H1 (cell line): ENCODE measurements at regions not wholly inside any gene's neighbourhood (a gene's known extent, or its start where the extent isn't known, plus 50 kb on each side); places are given as distances from the start of the nearest gene placed in this dataset.

ENCODE experiments used
- CTCF ChIA-PET: fragments of 300-600 bp; sonication (Branson Sonifier 250); formaldehyde crosslinking; loops from one replicate; lab custom pipeline; 2021; ENCODE audit not compliant: partially characterized antibody; lab: Charles Lee
- POLR2A ChIA-PET: fragments of 300-600 bp; sonication (Branson Sonifier 250); formaldehyde crosslinking; loops from one replicate; lab custom pipeline; 2021; ENCODE audit warnings: inconsistent platforms; ENCODE audit not compliant: partially characterized antibody; lab: Charles Lee
- DNase-seq, 2 experiments: peaks; one replicate each; pipeline versions ENCODE4 v3.0.0 to v3.0.0-alpha.2; 2010 to 2022; ENCODE audit warnings: low spot score in 2 of 2, low read depth in 1 of 2, mixed read lengths in 1 of 2
- FAIRE-seq: peaks from 2 replicates; lab custom pipeline; 2011; peaks lifted over from hg19 to GRCh38; lab: Jason Lieb, UNC
- H2AFZ ChIP-seq: 2 replicates; pipeline ENCODE4 v1.8.1; 2012; ENCODE audit warnings: low read length, inconsistent platforms
- H2AK5ac ChIP-seq: 2 replicates; pipeline ENCODE4 v1.6.1; 2013; ENCODE audit warnings: low read depth, low read length
- H2BK120ac ChIP-seq: replicated peaks from 2 replicates; pipeline ENCODE3; 2013; ENCODE audit warnings: low read depth, low read length, inconsistent platforms
- H2BK12ac ChIP-seq: 2 replicates; pipeline ENCODE4 v1.6.1; 2013; ENCODE audit warnings: low read depth, low read length
- H2BK15ac ChIP-seq: 2 replicates; pipeline ENCODE4 v1.6.1; 2013; ENCODE audit warnings: low read length
- H2BK20ac ChIP-seq: 2 replicates; pipeline ENCODE4 v1.6.1; 2013; ENCODE audit warnings: low read length
- H2BK5ac ChIP-seq: 2 replicates; pipeline ENCODE4 v1.6.1; 2013; ENCODE audit warnings: low read depth, low read length
- H3K14ac ChIP-seq: 2 replicates; pipeline ENCODE4 v1.6.1; 2013; ENCODE audit warnings: inconsistent platforms; ENCODE audit not compliant: insufficient read length
- H3K18ac ChIP-seq: 2 replicates; pipeline ENCODE4 v1.6.1; 2013; ENCODE audit warnings: low read length; ENCODE audit errors: extremely low read depth
- H3K23ac ChIP-seq: 2 replicates; pipeline ENCODE4 v1.6.1; 2013; ENCODE audit warnings: inconsistent platforms; ENCODE audit not compliant: insufficient read length
- H3K23me2 ChIP-seq: 2 replicates; pipeline ENCODE4 v1.6.1; 2013; ENCODE audit warnings: low read depth, low read length
- H3K27ac ChIP-seq: 2 replicates; pipeline ENCODE4 v1.6.1; 2011; ENCODE audit warnings: low read depth, low read length, inconsistent platforms
- H3K27me3 ChIP-seq, 4 experiments: replicated peaks in 1 of 4; 1 replicate in 1 of 4; 2 replicates in 3 of 4; pipeline versions ENCODE4 v1.6.1 to v1.8.1; 2011 to 2013; ENCODE audit warnings: low read length in 3 of 4, mild to moderate bottlenecking in 3 of 4, inconsistent platforms in 2 of 4, mixed read lengths in 2 of 4, moderate library complexity in 1 of 4; ENCODE audit not compliant: control insufficient read depth in 3 of 4, insufficient read depth in 3 of 4; ENCODE audit errors: extremely low read depth in 1 of 4
- H3K36me3 ChIP-seq, 4 experiments: 2 replicates each; pipeline versions ENCODE4 v1.6.1 to v1.8.1; 2011 to 2013; ENCODE audit warnings: mild to moderate bottlenecking in 4 of 4, low read length in 3 of 4, moderate library complexity in 2 of 4, control low read depth in 1 of 4, inconsistent platforms in 1 of 4; ENCODE audit not compliant: insufficient read depth in 4 of 4, control insufficient read depth in 2 of 4
- H3K4ac ChIP-seq: replicated peaks from 2 replicates; pipeline ENCODE3; 2013; ENCODE audit warnings: low read length, low read depth, mixed read lengths, inconsistent platforms; ENCODE audit not compliant: insufficient read length
- H3K4me1 ChIP-seq, 4 experiments: replicated peaks in 1 of 4; 1 replicate in 1 of 4; 2 replicates in 3 of 4; pipeline versions ENCODE4 v1.6.1 to v1.8.1; 2011 to 2013; ENCODE audit warnings: low read length in 3 of 4, inconsistent platforms in 2 of 4, mixed read lengths in 1 of 4; ENCODE audit not compliant: insufficient read depth in 4 of 4, control insufficient read depth in 3 of 4
- H3K4me2 ChIP-seq, 2 experiments: 2 replicates each; pipeline versions ENCODE4 v1.6.1 to v1.8.1; 2011 to 2013; ENCODE audit warnings: low read depth in 2 of 2, low read length in 2 of 2, control low read depth in 1 of 2, inconsistent platforms in 1 of 2, mild to moderate bottlenecking in 1 of 2; ENCODE audit not compliant: insufficient read depth in 1 of 2
- H3K4me3 ChIP-seq, 4 experiments: fragments of 200-600, 300-600 bp in 1 of 4; sonication (generic), shearing (Covaris generic), sonication (Bioruptor Twin) in 1 of 4; 2 replicates each; pipeline versions ENCODE4 v1.5.1 to v1.8.1; 2011 to 2016; ENCODE audit warnings: low read length in 4 of 4, low read depth in 3 of 4, control low read depth in 2 of 4, inconsistent platforms in 2 of 4, mild to moderate bottlenecking in 2 of 4, mixed read lengths in 1 of 4, moderate library complexity in 1 of 4; ENCODE audit not compliant: insufficient read depth in 2 of 4; ENCODE audit errors: extremely low read depth in 1 of 4
- H3K56ac ChIP-seq: replicated peaks from 2 replicates; pipeline ENCODE3; 2013; ENCODE audit warnings: low read depth, mild to moderate bottlenecking, mixed read lengths, low read length, inconsistent platforms; ENCODE audit not compliant: insufficient read length
- H3K79me1 ChIP-seq: 2 replicates; pipeline ENCODE4 v1.6.1; 2013; ENCODE audit warnings: low read depth, low read length, control low read depth
- H3K79me2 ChIP-seq, 2 experiments: 2 replicates each; pipeline versions ENCODE4 v1.6.1 to v1.8.1; 2012 to 2013; ENCODE audit warnings: low read length in 2 of 2, mild to moderate bottlenecking in 2 of 2, inconsistent platforms in 1 of 2; ENCODE audit not compliant: insufficient read depth in 2 of 2, control insufficient read depth in 1 of 2
- H3K9ac ChIP-seq, 4 experiments: replicated peaks in 1 of 4; 1 replicate in 1 of 4; 2 replicates in 3 of 4; pipeline versions ENCODE4 v1.6.1 to v1.8.1; 2011 to 2013; ENCODE audit warnings: low read depth in 3 of 4, low read length in 3 of 4, control low read depth in 2 of 4, mild to moderate bottlenecking in 2 of 4, moderate library complexity in 2 of 4, inconsistent platforms in 1 of 4; ENCODE audit errors: extremely low read depth in 1 of 4
- H3K9me3 ChIP-seq, 2 experiments: 2 replicates each; pipeline versions ENCODE4 v1.6.1 to v1.8.1; 2012 to 2013; ENCODE audit warnings: mild to moderate bottlenecking in 2 of 2, moderate library complexity in 2 of 2, control low read depth in 1 of 2, inconsistent platforms in 1 of 2, low read depth in 1 of 2, low read length in 1 of 2, mixed read lengths in 1 of 2; ENCODE audit not compliant: insufficient read depth in 2 of 2
- H4K20me1 ChIP-seq, 2 experiments: replicated peaks in 1 of 2; 2 replicates each; pipeline versions ENCODE3 to v1.8.1; 2011 to 2013; ENCODE audit warnings: inconsistent platforms in 2 of 2, low read length in 2 of 2, mild to moderate bottlenecking in 1 of 2; ENCODE audit not compliant: insufficient read depth in 2 of 2, control insufficient read depth in 1 of 2
- H4K5ac ChIP-seq: 2 replicates; pipeline ENCODE4 v1.6.1; 2013; ENCODE audit warnings: low read length, low read depth, mixed read lengths, inconsistent platforms; ENCODE audit not compliant: insufficient read length
- H4K8ac ChIP-seq: 2 replicates; pipeline ENCODE4 v1.8.0; 2013; ENCODE audit warnings: mild to moderate bottlenecking, moderate library complexity, low read length, inconsistent platforms; ENCODE audit not compliant: insufficient read depth; ENCODE audit errors: extremely low read depth
- H4K91ac ChIP-seq: replicated peaks from 2 replicates; pipeline ENCODE3; 2013; ENCODE audit warnings: low read length, mixed read lengths, inconsistent platforms; ENCODE audit not compliant: insufficient read length
- BRCA1 ChIP-seq: IDR thresholded peaks from 2 replicates; pipeline ENCODE4 v1.6.1; 2012; ENCODE audit warnings: low read depth, low read length, improper control_type of control experiment
- CREB1 ChIP-seq: IDR thresholded peaks from 2 replicates; pipeline ENCODE4 v1.6.1; 2012; ENCODE audit warnings: inconsistent platforms
- GTF2F1 ChIP-seq: IDR thresholded peaks from 2 replicates; pipeline ENCODE4 v1.6.1; 2012; ENCODE audit warnings: low read depth, low read length, improper control_type of control experiment, borderline replicate concordance
- HDAC2 ChIP-seq, 2 experiments: fragments of 300-600 bp in 1 of 2; sonication (generic) in 1 of 2; IDR thresholded peaks; 2 replicates each; pipeline ENCODE4 v1.6.1; 2011 to 2012; ENCODE audit warnings: low read depth in 2 of 2, low read length in 2 of 2, mild to moderate bottlenecking in 2 of 2, moderate library complexity in 2 of 2, borderline replicate concordance in 1 of 2, inconsistent platforms in 1 of 2
- RAD21 ChIP-seq, 2 experiments: IDR thresholded peaks in 1 of 2; conservative IDR thresholded peaks in 1 of 2; 2 replicates each; pipeline ENCODE4 v1.6.1; 2011; ENCODE audit warnings: low read depth in 2 of 2, low read length in 2 of 2, improper control_type of control experiment in 1 of 2, inconsistent platforms in 1 of 2, mild to moderate bottlenecking in 1 of 2, moderate library complexity in 1 of 2
- RFX5 ChIP-seq: IDR thresholded peaks from 2 replicates; pipeline ENCODE4 v1.6.1; 2011; ENCODE audit warnings: low read depth, low read length, improper control_type of control experiment, borderline replicate concordance
- WGBS, 2 experiments: shearing (Covaris generic) in 1 of 2; methylation state at CpG; one replicate each; pipeline versions ENCODE4 v1.1.6 to v1.1.7; 2013 to 2015; ENCODE audit warnings: low lambda C conversion rate in 2 of 2, mixed read lengths in 2 of 2, inconsistent platforms in 1 of 2, low coverage in 1 of 2, missing lambda C conversion rate in 1 of 2; ENCODE audit not compliant: insufficient replicate concordance in 2 of 2, insufficient coverage in 1 of 2, insufficient read length in 1 of 2; ENCODE audit errors: extremely low coverage in 1 of 2, missing lambda C conversion rate in 1 of 2; 5-methylcytosine and 5-hydroxymethylcytosine counted together

- no peak overlapping the region for H2AFZ ChIP-seq
- H3K79me2 ChIP-seq, result no peaks in the 10 kb centered on the region
- H2BK5ac ChIP-seq, result no peak overlapping the region
- no peaks in the 10 kb centered on the region for H3K36me3 ChIP-seq
- no peak overlapping the region for H2BK15ac ChIP-seq
- H2AK5ac ChIP-seq, result no peak overlapping the region
- no peak overlapping the region for H3K18ac ChIP-seq
- H3K4me1 ChIP-seq, result no peaks in the 10 kb centered on the region
- no peak overlapping the region for H3K4me2 ChIP-seq
- H3K9me3 ChIP-seq, result no peaks in the 10 kb centered on the region
- H3K4me3 ChIP-seq, result no peak overlapping the region
- TF ChIP-seq GTF2F1 (no peak), RFX5 (no peak), RAD21 (IDR thresholded peaks at IDR 0.05 in 1 of 2, conservative IDR thresholded peaks at IDR 0.05 in 1 of 2; ENCODE audit: low read depth in 2 of 2, low read length in 2 of 2) (no peak), CREB1 (no peak), BRCA1 (no peak), HDAC2 (IDR thresholded peaks at IDR 0.05; ENCODE audit: borderline replicate concordance in 1 of 2, low read depth in 2 of 2, low read length in 2 of 2) (no peak)
- H3K79me1 ChIP-seq, result no peaks in the 10 kb centered on the region
- H3K27me3 ChIP-seq, result no peaks in the 10 kb centered on the region
- ChIA-PET POLR2A (no interaction called here), CTCF (no interaction called here)
- 89% methylated on average over 2 of the region's 2 CpGs; no CpG with 5 or more reads in 1 of the 2 experiments for WGBS, 2 experiments
- no peak overlapping the region for H3K23ac ChIP-seq
- H3K14ac ChIP-seq, result no peak overlapping the region
- no peak overlapping the region for H2BK120ac ChIP-seq
- no peak for FAIRE-seq
- peaks cover 2% of the 10 kb centered on the region; the same call in 1 of the 2 replicates for H3K23me2 ChIP-seq
- no peak overlapping the region for H4K8ac ChIP-seq
- DNase-seq, result no peak
- no peak overlapping the region for H4K5ac ChIP-seq
- H3K56ac ChIP-seq, result no peak overlapping the region
- no peaks in the 10 kb centered on the region for H4K20me1 ChIP-seq
- H3K9ac ChIP-seq, result no peak overlapping the region
- no peak overlapping the region for H2BK20ac ChIP-seq
- no peak overlapping the region for H3K4ac ChIP-seq
- no peak overlapping the region for H2BK12ac ChIP-seq
- H4K91ac ChIP-seq, result no peak overlapping the region
- no peak overlapping the region for H3K27ac ChIP-seq
These were observed 141.6 kb upstream of the IVNS1ABP start for GRCh38 chr1:185458670-185459069.
